NCI-H1092 (cell line): ENCODE measurements at regions not wholly inside any gene's neighbourhood (a gene's known extent, or its start where the extent isn't known, plus 50 kb on each side); places are given as distances from the start of the nearest gene placed in this dataset.
"Not testable (repeated sequence)": the region's sequence is repeated elsewhere in the genome, so short reads cannot be mapped to it uniquely, and the experiment has no call there.

Experiments used
- DNase-seq: peaks from one replicate; lab custom pipeline; 2025; lab: John Stamatoyannopoulos, UW

DNA sequence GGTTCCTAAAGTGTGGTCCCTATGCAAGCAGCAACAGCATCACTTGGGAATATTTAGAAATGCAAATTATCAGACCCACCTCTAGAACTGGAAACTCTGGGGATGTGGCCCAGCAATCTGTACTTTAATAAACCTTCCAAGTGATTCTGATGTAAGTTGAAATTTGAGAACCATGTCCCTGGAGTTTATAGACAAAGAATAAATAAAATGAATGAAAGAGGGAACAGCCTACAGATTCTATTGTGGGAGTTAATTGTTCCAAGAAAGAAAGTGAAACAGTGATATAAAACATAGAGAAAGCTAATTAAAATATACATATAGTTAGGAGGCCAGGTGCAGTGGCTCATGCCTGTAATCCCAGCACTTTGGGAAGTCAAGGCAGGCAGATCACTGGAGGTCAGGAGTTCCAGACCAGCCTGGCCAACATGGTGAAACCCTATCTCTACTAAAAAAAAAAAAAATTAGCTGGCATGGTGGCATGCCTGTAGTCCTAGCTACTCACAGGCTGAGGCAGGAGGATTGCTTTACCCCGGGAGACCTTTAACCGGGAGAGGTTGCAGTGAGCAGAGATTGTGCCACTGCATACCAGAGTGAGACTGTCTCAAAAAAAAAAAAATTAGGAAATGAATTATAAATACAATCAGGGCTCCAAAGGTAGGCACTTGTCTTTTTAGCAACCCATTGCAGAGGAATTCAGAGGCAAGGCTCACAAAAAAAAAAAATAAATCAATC is 507.5 kb downstream of the NAV3 start:
- no peak for DNase-seq

- DNase-seq, result no peak
Measured at GRCh38 chr12:78340406-78340805, 509.7 kb downstream of the NAV3 start.

DNA sequence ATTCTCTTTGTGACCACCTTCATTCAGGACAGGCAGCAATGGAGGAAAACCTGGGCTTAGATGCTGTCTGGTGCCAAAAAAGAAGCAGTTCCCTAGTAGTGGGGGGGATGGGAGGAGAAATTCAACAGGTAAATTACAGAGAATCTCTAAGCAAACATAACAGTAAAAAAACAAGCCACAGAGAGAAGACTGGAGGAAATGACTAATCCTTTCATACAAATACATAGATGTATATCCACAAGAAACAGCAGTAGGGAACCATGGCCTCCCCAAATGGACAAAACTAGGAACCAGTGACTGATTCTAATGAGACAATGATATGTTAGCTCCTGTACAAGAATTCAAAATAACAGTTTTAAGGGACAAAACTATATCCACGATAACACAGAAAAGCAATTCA is 513.0 kb downstream of the NAV3 start:
- DNase-seq, result no peak

DNA sequence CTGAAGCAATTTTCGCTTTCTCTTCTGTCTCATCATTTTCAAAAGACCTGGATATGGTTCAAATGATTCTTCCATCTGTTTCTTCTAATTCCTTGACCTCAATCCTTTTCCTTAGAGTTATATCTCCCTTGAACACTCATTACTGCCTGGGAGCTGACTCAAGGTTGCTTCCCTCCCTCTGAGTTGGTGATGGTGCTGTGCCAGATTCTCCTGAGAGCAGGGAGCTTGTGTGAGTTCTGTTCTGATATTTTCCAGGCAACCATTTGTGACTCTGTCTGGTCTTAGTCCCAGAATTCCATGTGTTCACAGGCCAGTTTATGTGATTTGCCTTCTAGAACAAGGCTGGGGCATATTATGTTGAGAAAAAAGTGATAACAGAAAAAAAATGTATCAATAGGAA is 505.1 kb upstream of the SYT1 start:
- DNase-seq, result no peak

GRCh38 chr12:78361683-78362082 is 502.9 kb upstream of the SYT1 start:
- DNase-seq, result no peak

DNA sequence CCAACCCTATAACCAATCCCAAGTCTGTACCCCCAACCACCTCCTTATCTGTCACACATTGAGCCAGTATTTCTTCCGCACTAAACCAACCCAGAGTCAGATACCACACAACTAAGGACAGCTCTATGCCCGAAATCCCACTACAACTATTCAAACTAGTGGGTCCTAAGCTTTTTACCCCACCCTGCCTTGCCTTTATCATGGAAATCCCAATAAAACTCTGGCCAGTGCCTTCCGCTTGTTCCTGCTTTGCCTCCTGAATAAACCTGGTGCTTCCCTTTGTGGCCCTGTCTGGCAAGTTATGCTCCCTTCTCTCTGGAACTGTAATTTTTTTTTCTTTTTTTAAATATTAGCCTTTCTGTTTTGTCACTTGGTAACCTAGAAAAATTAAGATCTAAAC is 493.3 kb upstream of the SYT1 start:
- DNase-seq, result no peak

GRCh38 chr12:78375461-78375860 is 489.1 kb upstream of the SYT1 start:
- no peak for DNase-seq

- DNase-seq, result no peak
Measured at GRCh38 chr12:78376257-78376656, 488.3 kb upstream of the SYT1 start.

- not testable (repeated sequence) for DNase-seq
Measured at GRCh38 chr12:78379065-78379464, 485.5 kb upstream of the SYT1 start.

- DNase-seq, result no peak
Measured at GRCh38 chr12:78383414-78383813, 481.2 kb upstream of the SYT1 start.

DNA sequence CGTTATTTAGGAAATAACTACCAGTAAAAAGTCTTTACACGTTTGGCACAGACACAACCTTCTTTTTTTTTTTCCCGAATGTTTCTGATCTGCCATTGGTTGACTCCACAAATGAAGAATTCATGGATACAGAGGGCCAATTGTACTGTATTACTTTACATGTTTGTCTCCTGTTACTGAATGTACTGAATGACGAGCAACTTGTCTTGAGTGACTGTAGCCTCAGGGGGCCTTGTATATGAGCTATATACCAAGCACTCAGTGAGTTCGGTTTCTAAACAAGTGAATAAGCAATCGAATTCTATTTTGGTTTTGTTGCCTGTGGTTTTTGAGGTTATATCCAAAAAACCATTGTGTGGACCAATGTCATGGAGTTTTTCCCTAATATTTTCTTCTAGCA is 480.0 kb upstream of the SYT1 start:
- no peak for DNase-seq

DNA sequence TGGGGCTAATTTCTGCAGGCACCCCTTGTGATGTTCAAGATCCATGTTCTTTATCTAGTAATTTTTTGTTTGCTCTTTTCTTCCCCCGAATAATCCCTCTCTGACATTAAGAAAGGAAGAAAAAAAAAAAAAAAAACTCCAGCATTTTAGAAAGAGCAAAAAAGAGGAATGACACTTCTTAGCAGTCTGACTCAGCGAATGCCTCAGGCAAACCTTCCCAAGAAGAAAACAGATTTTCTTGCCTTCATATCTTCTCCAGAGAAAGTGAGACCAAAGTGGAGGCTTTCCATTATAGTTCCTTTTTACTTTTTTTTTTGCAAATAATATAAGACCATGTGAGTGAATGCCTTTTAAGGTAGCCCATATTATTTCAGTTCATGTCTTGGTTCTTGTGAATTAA is 479.0 kb upstream of the SYT1 start:
- DNase-seq, result no peak

GRCh38 chr12:78386871-78387270 is 477.7 kb upstream of the SYT1 start:
- no peak for DNase-seq

DNA sequence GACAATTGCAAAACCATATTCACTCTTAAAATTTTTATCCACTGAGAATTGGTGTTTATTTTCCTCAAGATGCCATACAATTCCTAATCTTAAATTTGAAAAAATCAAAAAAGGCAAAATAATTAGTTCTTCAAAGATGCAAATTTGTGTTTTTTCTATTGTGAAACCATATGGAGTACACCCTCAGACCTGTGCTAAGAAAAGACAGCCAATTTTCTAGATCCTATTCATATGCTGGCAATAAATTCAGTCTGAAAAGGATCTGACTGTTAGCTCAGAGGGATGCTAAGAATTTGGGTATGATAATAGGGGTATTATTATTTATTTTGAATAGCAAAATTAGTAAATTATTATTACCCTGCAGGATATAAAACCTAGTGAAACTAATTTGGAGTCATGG is 476.9 kb upstream of the SYT1 start:
- DNase-seq, result no peak

DNA sequence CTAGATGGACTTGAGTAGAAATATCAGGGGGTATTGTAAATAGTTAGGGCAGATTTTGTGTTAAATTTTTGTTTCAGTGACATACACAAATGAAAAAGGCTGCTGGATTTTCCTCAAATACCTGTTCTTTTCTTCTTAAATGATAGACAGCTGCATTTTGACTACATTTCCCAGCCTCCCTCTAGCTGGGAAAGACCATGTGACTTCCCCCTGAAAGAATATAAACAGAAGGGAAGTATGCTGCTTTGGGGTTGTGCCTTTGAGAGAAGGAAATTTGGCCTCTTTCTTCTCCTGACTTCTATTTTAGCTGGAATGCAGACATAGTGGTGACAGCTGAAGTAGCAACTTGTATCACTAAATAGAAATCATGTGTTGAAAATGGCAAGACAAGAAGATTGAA is 476.1 kb upstream of the SYT1 start:
- DNase-seq, result no peak

- no peak for DNase-seq
Measured at GRCh38 chr12:78390920-78391319, 473.7 kb upstream of the SYT1 start.

DNA sequence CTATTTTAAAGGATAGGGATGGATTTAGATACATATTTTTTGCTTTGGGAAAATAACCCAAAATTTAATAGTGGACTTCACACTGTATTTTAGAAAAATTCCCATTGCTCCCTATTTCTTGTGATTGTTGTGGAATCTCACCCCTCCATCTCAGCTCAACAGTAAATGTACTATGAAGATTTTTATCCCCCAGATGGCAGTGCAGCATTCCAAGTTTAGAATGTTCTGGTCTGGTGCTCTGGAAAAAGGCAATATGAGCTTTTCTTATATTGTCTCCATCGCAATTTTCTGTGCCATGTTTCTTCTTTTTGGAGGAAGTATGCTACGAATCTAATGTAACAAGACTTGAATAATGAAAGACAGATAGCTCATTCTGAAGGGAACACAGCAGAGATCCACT is 471.7 kb upstream of the SYT1 start:
- peak; percentile 25 for DNase-seq

DNA sequence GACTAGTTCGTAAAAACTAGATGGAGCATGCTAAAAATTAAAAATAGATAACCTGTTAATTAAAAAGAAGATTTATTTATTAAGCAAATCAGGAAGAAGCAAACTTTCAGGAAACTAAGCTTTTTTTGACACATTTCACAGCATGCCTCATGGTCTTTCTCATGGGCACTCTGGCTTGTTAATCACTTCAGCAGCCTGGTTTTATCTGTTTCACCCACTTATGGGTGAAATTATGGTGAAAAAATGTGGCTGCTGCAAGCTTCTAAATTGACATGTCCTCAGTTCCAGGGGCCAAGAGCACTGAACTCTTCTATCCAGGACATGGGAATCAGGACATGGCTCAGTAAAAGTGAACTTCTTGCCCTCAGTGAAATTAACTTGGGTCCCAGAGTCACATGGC is 468.6 kb upstream of the SYT1 start:
- no peak for DNase-seq

GRCh38 chr12:78396538-78396937 is 468.0 kb upstream of the SYT1 start:
- no peak for DNase-seq

GRCh38 chr12:78398750-78399149 is 465.8 kb upstream of the SYT1 start:
- no peak for DNase-seq

GRCh38 chr12:78402366-78403134 is 462.0 kb upstream of the SYT1 start:
- DNase-seq, result no peak

DNA sequence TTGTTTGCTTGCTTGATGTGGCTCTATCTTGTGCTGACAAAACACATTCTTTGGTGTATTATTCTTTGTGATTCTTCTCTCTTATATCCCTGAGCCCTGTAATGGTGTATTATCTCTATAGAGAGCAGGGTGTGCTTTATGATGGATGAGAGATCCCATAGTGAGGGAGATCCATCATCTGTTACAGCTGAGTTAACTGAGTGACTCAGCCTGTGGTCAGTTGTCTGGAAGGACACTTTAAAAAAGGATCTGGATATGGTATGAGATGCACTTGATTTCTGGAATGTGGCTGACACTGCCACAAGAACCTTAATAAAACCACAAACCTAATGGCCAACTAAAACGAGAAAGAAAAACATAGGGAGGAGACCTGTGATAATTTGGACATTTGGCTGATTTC is 461.4 kb upstream of the SYT1 start:
- no peak for DNase-seq

- no peak for DNase-seq
Measured at GRCh38 chr12:78403681-78404080, 460.9 kb upstream of the SYT1 start.

DNA sequence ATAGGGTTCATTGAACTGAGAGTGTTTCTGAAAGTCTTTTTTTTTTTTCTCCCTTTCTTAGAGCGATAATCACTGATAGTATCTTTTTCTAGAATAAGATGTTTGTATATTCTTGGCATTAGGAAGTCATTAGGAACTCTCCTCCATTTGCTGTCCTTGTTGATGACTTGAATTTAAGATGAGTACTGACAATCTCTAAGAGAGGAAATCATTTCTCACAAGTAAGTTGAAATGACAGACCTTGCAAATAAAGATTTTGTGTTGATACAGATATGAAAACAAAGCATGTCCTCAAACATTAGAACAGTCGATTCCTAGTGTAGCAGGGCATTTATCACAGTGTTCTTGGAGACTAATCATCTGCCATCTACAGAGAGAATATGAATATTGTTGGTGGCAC is 458.4 kb upstream of the SYT1 start:
- DNase-seq, result no peak
